ENCODE measurements at regions not wholly inside any gene's neighbourhood (a gene's known extent, or its start where the extent isn't known, plus 50 kb on each side); places are given as distances from the start of the nearest gene placed in this dataset.

DNA sequence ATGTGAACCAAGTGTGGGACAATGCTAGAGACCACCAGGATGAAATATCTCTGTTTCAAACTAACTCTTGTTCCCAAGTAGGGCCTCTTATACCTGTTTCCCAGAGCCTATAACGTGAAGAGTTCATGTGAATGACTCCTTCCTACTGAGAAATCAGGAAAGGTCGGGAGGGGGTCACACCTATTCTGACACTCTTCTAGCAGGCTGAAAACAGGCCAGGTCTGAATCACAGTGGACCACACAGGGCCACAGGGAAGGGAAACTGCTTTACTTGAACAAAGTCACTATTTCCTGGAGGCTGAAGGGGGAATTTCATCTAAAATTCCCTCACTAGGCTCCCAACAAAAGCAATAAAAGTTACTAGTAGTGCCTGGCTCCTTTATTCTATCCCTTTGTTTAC lies 88.4 kb upstream of the BMP2 start:
- no peak for DNase-seq (ENCODE audit: low read depth, low spot score)
- H3K27ac ChIP-seq (ENCODE audit: low read depth, low read length) = no peak overlapping the region
- no peak for TF ChIP-seq CTCF (IDR thresholded peaks at IDR 0.05; ENCODE audit: low read depth, low read length)
- H3K27me3 ChIP-seq (ENCODE audit: control insufficient read depth, insufficient read depth, low read length) = peaks cover 3% of the 10 kb centered on the region
- CTCF ChIA-PET = no interaction called here
- POLR2A ChIA-PET = no interaction called here
- no peaks in the 10 kb centered on the region for H3K9me3 ChIP-seq (ENCODE audit: control insufficient read depth, insufficient read depth, low read length)
- H3K4me3 ChIP-seq (ENCODE audit: low read depth, low read length) = no peak overlapping the region

GRCh38 chr20:6678101-6678500 lies 89.4 kb upstream of the BMP2 start:
- no peak overlapping the region for H3K27ac ChIP-seq (ENCODE audit: low read depth, low read length)
- TF ChIP-seq CTCF (IDR thresholded peaks at IDR 0.05; ENCODE audit: low read depth, low read length) = no peak
- DNase-seq (ENCODE audit: low read depth, low spot score) = no peak
- H3K4me3 ChIP-seq (ENCODE audit: low read depth, low read length) = no peak overlapping the region
- H3K27me3 ChIP-seq (ENCODE audit: control insufficient read depth, insufficient read depth, low read length) = peaks cover 3% of the 10 kb centered on the region
- H3K9me3 ChIP-seq (ENCODE audit: control insufficient read depth, insufficient read depth, low read length) = no peaks in the 10 kb centered on the region
- ChIA-PET POLR2A (no interaction called here), CTCF (interaction anchor here (0.6 to 1.5 kb wide), 2 partner anchors 87 to 96 kb away, joined by 3 to 4 read pairs; no protein-coding TSS in a partner anchor)

DNA sequence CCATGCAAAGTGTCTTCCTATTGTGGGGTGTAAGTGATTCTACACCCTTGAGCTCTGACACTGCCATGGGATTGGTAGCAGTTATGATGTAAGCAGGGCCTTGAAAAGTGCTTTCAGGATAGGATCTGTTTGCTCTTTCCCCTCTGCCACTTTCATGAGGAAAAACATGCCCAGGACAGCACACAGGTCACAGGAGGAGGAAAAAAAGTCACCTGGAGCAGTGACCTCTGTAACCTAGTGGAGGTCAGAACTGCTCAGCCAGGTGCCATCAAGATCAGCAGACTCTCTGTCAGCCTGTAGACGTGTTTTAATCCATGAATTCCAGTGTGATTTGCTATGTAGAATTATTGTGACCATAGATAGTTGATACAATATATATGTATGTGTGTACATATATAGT lies 92.7 kb upstream of the BMP2 start:
- Histone ChIP-seq H3K27ac (ENCODE audit: low read depth, low read length) (no peak overlapping the region), H3K27me3 (ENCODE audit: control insufficient read depth, insufficient read depth, low read length) (peaks cover 3% of the 10 kb centered on the region), H3K4me3 (ENCODE audit: low read depth, low read length) (no peak overlapping the region), H3K9me3 (ENCODE audit: control insufficient read depth, insufficient read depth, low read length) (no peaks in the 10 kb centered on the region)
- no peak for DNase-seq (ENCODE audit: low read depth, low spot score)
- ChIA-PET CTCF (no interaction called here), POLR2A (no interaction called here)
- no peak for TF ChIP-seq CTCF (IDR thresholded peaks at IDR 0.05; ENCODE audit: low read depth, low read length)

- no peak for TF ChIP-seq CTCF (IDR thresholded peaks at IDR 0.05; ENCODE audit: low read depth, low read length)
- Histone ChIP-seq H3K27ac (ENCODE audit: low read depth, low read length) (no peak overlapping the region), H3K4me3 (ENCODE audit: low read depth, low read length) (no peak overlapping the region), H3K9me3 (ENCODE audit: control insufficient read depth, insufficient read depth, low read length) (no peaks in the 10 kb centered on the region), H3K27me3 (ENCODE audit: control insufficient read depth, insufficient read depth, low read length) (no peaks in the 10 kb centered on the region)
- ChIA-PET POLR2A (no interaction called here), CTCF (interaction anchor here (0.5 kb wide), 1 partner anchor 575 kb away, joined by 3 read pairs; no protein-coding TSS in a partner anchor)
- DNase-seq (ENCODE audit: low read depth, low spot score) = no peak
Observed at GRCh38 chr20:6673071-6673470, 94.4 kb upstream of the BMP2 start.

DNA sequence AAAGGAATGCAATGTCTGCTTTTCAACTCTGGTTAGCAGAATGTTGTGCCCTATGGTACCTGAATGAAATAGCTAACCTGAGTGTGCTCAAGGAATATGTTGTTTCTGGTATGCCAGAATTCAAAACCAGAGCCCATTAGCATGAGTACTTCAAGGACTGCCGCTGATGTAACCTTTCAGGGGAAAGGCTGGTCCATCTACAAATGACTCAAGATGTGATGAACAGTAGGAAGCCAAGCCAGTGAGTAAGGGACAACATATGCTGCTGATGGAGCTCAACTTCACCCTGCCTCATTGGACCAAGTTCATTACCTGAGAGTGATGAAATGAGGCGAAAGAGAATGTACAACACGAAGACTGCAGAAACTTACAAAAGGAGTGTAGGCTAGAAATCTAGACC lies 95.7 kb upstream of the BMP2 start:
- Histone ChIP-seq H3K27me3 (ENCODE audit: control insufficient read depth, insufficient read depth, low read length) (no peaks in the 10 kb centered on the region), H3K9me3 (ENCODE audit: control insufficient read depth, insufficient read depth, low read length) (no peaks in the 10 kb centered on the region), H3K27ac (ENCODE audit: low read depth, low read length) (no peak overlapping the region), H3K4me3 (ENCODE audit: low read depth, low read length) (no peak overlapping the region)
- ChIA-PET POLR2A (no interaction called here), CTCF (interaction anchor here (0.6 kb wide), 1 partner anchor 162 kb away, joined by 3 read pairs; no protein-coding TSS in a partner anchor)
- DNase-seq (ENCODE audit: low read depth, low spot score) = no peak
- no peak for TF ChIP-seq CTCF (IDR thresholded peaks at IDR 0.05; ENCODE audit: low read depth, low read length)

Measured in AG04450 (cell line).